ENCODE measurements at regions not wholly inside any gene's neighbourhood (a gene's known extent, or its start where the extent isn't known, plus 50 kb on each side); places are given as distances from the start of the nearest gene placed in this dataset.

DNA sequence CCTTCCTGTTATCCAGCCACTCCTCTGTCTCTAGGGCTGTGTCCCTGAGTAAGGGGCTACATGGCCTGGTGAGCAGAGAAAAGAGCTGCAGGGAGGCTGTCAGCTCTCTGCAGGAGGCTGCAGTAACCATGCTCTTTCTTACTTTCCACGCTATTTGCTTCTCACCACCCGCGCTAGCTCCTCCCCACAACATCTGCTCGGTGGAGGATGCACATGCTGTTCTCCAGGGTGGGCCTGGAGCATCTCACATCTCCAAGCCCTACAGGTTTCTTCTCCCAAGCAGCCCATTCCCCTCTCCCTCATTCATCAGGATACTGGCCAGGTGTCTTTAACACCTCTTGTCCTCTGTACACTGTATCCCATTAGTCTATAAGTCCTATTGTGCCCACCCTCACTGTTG, 103.8 kb downstream of the IER5 start:
- TF ChIP-seq, protein P1, sequence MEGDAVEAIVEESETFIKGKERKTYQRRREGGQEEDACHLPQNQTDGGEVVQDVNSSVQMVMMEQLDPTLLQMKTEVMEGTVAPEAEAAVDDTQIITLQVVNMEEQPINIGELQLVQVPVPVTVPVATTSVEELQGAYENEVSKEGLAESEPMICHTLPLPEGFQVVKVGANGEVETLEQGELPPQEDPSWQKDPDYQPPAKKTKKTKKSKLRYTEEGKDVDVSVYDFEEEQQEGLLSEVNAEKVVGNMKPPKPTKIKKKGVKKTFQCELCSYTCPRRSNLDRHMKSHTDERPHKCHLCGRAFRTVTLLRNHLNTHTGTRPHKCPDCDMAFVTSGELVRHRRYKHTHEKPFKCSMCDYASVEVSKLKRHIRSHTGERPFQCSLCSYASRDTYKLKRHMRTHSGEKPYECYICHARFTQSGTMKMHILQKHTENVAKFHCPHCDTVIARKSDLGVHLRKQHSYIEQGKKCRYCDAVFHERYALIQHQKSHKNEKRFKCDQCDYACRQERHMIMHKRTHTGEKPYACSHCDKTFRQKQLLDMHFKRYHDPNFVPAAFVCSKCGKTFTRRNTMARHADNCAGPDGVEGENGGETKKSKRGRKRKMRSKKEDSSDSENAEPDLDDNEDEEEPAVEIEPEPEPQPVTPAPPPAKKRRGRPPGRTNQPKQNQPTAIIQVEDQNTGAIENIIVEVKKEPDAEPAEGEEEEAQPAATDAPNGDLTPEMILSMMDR (IDR thresholded peaks at IDR 0.05) = no peak
- TF ChIP-seq POLR2AphosphoS5 (IDR thresholded peaks at IDR 0.05) = no peak
